Activated CD4-positive, alpha-beta T cell treated with anti-CD3 and anti-CD28 coated beads, Interleukin-2, amount 10 ng/mL, durations not matched to agents 24 days and 14 days (primary cell): ENCODE measurements at regions not wholly inside any gene's neighbourhood (a gene's known extent, or its start where the extent isn't known, plus 50 kb on each side); places are given as distances from the start of the nearest gene placed in this dataset.

Source experiments
- DNase-seq: peaks from one replicate; pipeline ENCODE4 v3.0.0; 2022
- H3K27ac Mint-ChIP-seq: one replicate; pipeline ENCODE4 v1.8.0; 2022; ENCODE audit warnings: mild to moderate bottlenecking, mixed read lengths
- H3K27me3 Mint-ChIP-seq: one replicate; pipeline ENCODE4 v1.8.0; 2022; ENCODE audit warnings: mixed read lengths
- H3K36me3 Mint-ChIP-seq: one replicate; pipeline ENCODE4 v1.8.0; 2022; ENCODE audit warnings: low read depth, mild to moderate bottlenecking, mixed read lengths
- H3K4me1 Mint-ChIP-seq: one replicate; pipeline ENCODE4 v1.8.0; 2021; ENCODE audit warnings: mixed read lengths
- H3K4me3 Mint-ChIP-seq: one replicate; pipeline ENCODE4 v1.8.0; 2022; ENCODE audit warnings: mild to moderate bottlenecking, moderate library complexity, mixed read lengths
- H3K9me3 Mint-ChIP-seq: one replicate; pipeline ENCODE4 v1.8.0; 2021; ENCODE audit warnings: mixed read lengths
- intact Hi-C: fragments of 100-400 bp; cut with micrococcal nuclease; formaldehyde crosslinking; loops from one replicate; pipeline ENCODE4 v1.15.1; 2023

DNA sequence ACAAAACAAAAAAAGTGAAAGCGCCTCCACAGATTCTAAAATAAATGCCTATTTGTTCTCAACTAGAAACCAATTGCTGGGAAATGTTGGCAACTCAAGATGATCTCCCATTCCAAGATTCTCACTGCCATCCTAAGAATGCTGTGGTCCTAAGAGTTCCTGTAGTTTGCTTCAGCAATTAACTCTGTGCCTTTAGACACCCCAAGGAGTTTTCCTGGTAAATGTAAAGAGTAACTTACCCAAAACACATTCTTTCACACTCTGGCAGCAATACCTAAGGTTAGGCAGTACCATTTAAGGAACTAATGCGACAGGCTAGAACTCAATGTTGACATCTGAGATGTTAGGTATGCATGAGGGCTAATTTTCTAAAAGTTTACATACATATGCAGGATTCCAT is 58.8 kb upstream of the TANK start:
- Mint-ChIP-seq H3K27ac (no peak overlapping the region), H3K36me3 (no peaks in the 10 kb centered on the region), H3K4me3 (no peak overlapping the region), H3K9me3 (peaks cover 3% of the 10 kb centered on the region), H3K27me3 (no peaks in the 10 kb centered on the region), H3K4me1 (peaks cover 14% of the 10 kb centered on the region)
- no peak for DNase-seq
- intact Hi-C loops = no loop called here

GRCh38 chr2:161102770-161103450 is 57.3 kb upstream of the TANK start:
- H3K9me3 Mint-ChIP-seq = peaks cover 1% of the 10 kb centered on the region
- peaks cover 14% of the 10 kb centered on the region for H3K4me1 Mint-ChIP-seq
- intact Hi-C loops = no loop called here
- no peaks in the 10 kb centered on the region for H3K27me3 Mint-ChIP-seq
- H3K36me3 Mint-ChIP-seq = no peaks in the 10 kb centered on the region
- DNase-seq = no peak
- H3K4me3 Mint-ChIP-seq = no peak overlapping the region
- no peak overlapping the region for H3K27ac Mint-ChIP-seq

DNA sequence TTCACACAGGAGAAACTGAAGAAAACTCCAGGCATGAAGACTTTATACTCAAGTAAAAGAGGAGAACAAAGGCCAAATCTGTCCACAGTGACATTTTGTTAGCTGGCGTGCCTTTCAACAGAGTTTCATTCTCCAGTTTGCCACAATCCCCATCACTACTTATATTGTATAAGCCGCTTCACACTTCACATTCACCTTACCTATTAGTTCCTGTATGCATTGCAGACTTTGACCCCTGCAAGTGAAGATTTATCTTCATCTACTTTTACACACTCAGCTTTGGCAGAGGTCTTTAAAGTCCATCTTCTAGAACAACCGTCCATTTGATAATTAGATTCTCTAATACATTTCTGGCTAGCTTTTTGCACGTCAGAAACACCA is 56.8 kb upstream of the TANK start:
- intact Hi-C loops = no loop called here
- Mint-ChIP-seq H3K4me3 (no peak overlapping the region), H3K27me3 (no peaks in the 10 kb centered on the region), H3K27ac (no peak overlapping the region), H3K9me3 (no peaks in the 10 kb centered on the region), H3K4me1 (peaks cover 14% of the 10 kb centered on the region), H3K36me3 (no peaks in the 10 kb centered on the region)
- no peak for DNase-seq

GRCh38 chr2:161104054-161104553 is 56.1 kb upstream of the TANK start:
- intact Hi-C loops = loop anchor here (1.0 to 2.0 kb wide), 4 partner anchors 19 to 63 kb away; no protein-coding TSS in a partner anchor
- H3K4me3 Mint-ChIP-seq = peak overlapping the region; percentile 31
- peak overlapping the region; percentile 38 for H3K27ac Mint-ChIP-seq
- no peaks in the 10 kb centered on the region for H3K9me3 Mint-ChIP-seq
- DNase-seq = peak; percentile 54
- no peaks in the 10 kb centered on the region for H3K27me3 Mint-ChIP-seq
- peaks cover 14% of the 10 kb centered on the region for H3K4me1 Mint-ChIP-seq
- H3K36me3 Mint-ChIP-seq = no peaks in the 10 kb centered on the region

GRCh38 chr2:161107265-161107664 is 53.0 kb upstream of the TANK start:
- Mint-ChIP-seq H3K4me3 (no peak overlapping the region), H3K27ac (no peak overlapping the region), H3K9me3 (no peaks in the 10 kb centered on the region), H3K27me3 (peaks cover 5% of the 10 kb centered on the region), H3K4me1 (peaks cover 12% of the 10 kb centered on the region), H3K36me3 (no peaks in the 10 kb centered on the region)
- intact Hi-C loops = loop anchor here (2.0 kb wide), 1 partner anchor 16 kb away; no protein-coding TSS in a partner anchor
- DNase-seq = no peak
